Activated CD4-positive, alpha-beta T cell treated with anti-CD3 and anti-CD28 coated beads, Interleukin-10, Interleukin-2, amounts not matched to agents 100 ng/mL and 50 ng/mL, durations not matched to agents 16 hours and 8 hours (primary cell): ENCODE measurements at regions not wholly inside any gene's neighbourhood (a gene's known extent, or its start where the extent isn't known, plus 50 kb on each side); places are given as distances from the start of the nearest gene placed in this dataset.
A peak's percentile ranks its signal among the peaks of the same experiment; 100 is the strongest.
"Not testable (repeated sequence)": the region's sequence is repeated elsewhere in the genome, so short reads cannot be mapped to it uniquely, and the experiment has no call there.

Experiments used
- DNase-seq: peaks from one replicate; pipeline ENCODE4 v3.0.0-alpha.2; 2020

- DNase-seq: no peak
Measured at GRCh38 chr3:13192471-13193213, 119.4 kb upstream of the IQSEC1 start.

GRCh38 chr3:13191016-13191415 is 117.8 kb upstream of the IQSEC1 start:
- DNase-seq: no peak

GRCh38 chr3:13190378-13190765 is 117.1 kb upstream of the IQSEC1 start:
- DNase-seq: no peak

GRCh38 chr3:13189639-13190377 is 116.6 kb upstream of the IQSEC1 start:
- peak; percentile 57 for DNase-seq

- DNase-seq: no peak
Measured at GRCh38 chr3:13188975-13189374, 115.7 kb upstream of the IQSEC1 start.

- no peak for DNase-seq
Measured at GRCh38 chr3:13188181-13188779, 115.1 kb upstream of the IQSEC1 start.

- no peak for DNase-seq
Measured at GRCh38 chr3:13187593-13187992, 114.4 kb upstream of the IQSEC1 start.

GRCh38 chr3:13186435-13186815 is 113.2 kb upstream of the IQSEC1 start:
- no peak for DNase-seq

GRCh38 chr3:13185737-13186434 is 112.7 kb upstream of the IQSEC1 start:
- no peak for DNase-seq

GRCh38 chr3:13179582-13180210 is 106.5 kb upstream of the IQSEC1 start:
- DNase-seq: not testable (repeated sequence)

- no peak for DNase-seq
Measured at GRCh38 chr3:13179181-13179580, 106.0 kb upstream of the IQSEC1 start.

GRCh38 chr3:13178107-13178506 is 104.9 kb upstream of the IQSEC1 start:
- DNase-seq: no peak

GRCh38 chr3:13177641-13178040 is 104.4 kb upstream of the IQSEC1 start:
- DNase-seq: no peak

GRCh38 chr3:13177236-13177635 is 104.0 kb upstream of the IQSEC1 start:
- no peak for DNase-seq

- no peak for DNase-seq
Measured at GRCh38 chr3:13176445-13176844, 103.2 kb upstream of the IQSEC1 start.

- no peak for DNase-seq
Measured at GRCh38 chr3:13174803-13175135, 101.5 kb upstream of the IQSEC1 start.

- no peak for DNase-seq
Measured at GRCh38 chr3:13174011-13174802, 101.0 kb upstream of the IQSEC1 start.

GRCh38 chr3:13173186-13173585 is 100.0 kb upstream of the IQSEC1 start:
- DNase-seq: no peak

- no peak for DNase-seq
Measured at GRCh38 chr3:13172644-13173013, 99.4 kb upstream of the IQSEC1 start.

GRCh38 chr3:13171704-13172643 is 98.7 kb upstream of the IQSEC1 start:
- no peak for DNase-seq

- DNase-seq: no peak
Measured at GRCh38 chr3:13170317-13170716, 97.1 kb upstream of the IQSEC1 start.
